GM10248 (cell line): ENCODE measurements at regions not wholly inside any gene's neighbourhood (a gene's known extent, or its start where the extent isn't known, plus 50 kb on each side); places are given as distances from the start of the nearest gene placed in this dataset.

ENCODE experiments used
- CTCF ChIA-PET: fragments of 300-600 bp; sonication (Branson Sonifier 250); formaldehyde crosslinking; extraction: SDS; loops from one replicate; lab custom pipeline; 2021; ENCODE audit warnings: antibody characterized with exemption; lab: Yijun Ruan, JAX
- POLR2A ChIA-PET: fragments of 350-650 bp; sonication (Branson Sonifier 250); formaldehyde crosslinking; extraction: SDS; loops from one replicate; lab custom pipeline; 2020; ENCODE audit warnings: antibody characterized with exemption; lab: Yijun Ruan, JAX
- DNase-seq: peaks from one replicate; pipeline ENCODE4 v3.0.0; 2012; ENCODE audit errors: extremely low spot score
- TF ChIP-seq, protein P1 (sequence below): IDR thresholded peaks from 2 replicates; pipeline ENCODE4 v1.5.1; 2012; ENCODE audit warnings: mild to moderate bottlenecking, low read depth; ENCODE audit errors: extremely low read depth, missing control alignments, control extremely low read depth

DNA sequence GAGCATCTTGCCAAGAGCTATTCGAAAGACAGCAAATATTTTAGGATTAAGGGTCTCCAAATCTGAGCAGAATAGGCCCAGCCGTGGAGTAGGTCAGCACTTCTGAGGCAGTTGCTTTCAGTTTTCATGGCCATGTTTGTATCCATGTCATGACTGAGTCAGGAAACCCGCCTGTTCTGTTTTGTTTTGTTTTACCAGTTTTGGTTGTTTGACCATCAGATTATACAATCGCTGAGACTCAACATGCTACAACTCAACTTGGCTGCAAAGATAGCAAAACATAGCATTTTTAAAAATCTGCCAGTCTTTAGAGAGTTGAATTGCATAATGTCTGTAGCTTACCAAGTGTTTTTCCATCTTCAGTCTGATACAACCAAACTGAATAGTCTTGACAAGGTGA lies 185.1 kb upstream of the ZNF462 start:
- TF ChIP-seq, protein P1, sequence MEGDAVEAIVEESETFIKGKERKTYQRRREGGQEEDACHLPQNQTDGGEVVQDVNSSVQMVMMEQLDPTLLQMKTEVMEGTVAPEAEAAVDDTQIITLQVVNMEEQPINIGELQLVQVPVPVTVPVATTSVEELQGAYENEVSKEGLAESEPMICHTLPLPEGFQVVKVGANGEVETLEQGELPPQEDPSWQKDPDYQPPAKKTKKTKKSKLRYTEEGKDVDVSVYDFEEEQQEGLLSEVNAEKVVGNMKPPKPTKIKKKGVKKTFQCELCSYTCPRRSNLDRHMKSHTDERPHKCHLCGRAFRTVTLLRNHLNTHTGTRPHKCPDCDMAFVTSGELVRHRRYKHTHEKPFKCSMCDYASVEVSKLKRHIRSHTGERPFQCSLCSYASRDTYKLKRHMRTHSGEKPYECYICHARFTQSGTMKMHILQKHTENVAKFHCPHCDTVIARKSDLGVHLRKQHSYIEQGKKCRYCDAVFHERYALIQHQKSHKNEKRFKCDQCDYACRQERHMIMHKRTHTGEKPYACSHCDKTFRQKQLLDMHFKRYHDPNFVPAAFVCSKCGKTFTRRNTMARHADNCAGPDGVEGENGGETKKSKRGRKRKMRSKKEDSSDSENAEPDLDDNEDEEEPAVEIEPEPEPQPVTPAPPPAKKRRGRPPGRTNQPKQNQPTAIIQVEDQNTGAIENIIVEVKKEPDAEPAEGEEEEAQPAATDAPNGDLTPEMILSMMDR, result no peak
- ChIA-PET POLR2A (no interaction called here), CTCF (no interaction called here)
- DNase-seq, result no peak

DNA sequence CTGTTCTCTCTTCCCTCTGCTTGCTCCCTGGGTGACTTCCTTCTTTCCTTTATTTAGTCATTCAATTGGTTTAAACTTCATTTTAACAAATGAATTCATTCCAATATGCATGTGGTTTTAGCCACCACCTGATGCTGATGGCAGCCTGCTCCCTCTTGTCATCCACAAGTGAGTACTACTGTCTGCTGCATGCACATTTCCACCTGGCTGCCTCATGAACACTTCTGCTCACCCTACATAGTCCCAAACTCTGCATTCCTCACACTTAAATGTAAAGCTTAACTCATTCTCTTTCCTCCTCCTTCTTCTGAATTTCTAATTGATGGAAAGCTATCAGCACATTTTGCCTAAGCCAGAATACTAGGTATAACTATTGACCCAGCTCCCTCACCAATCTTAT lies 184.7 kb upstream of the ZNF462 start:
- no peak for DNase-seq
- TF ChIP-seq, protein P1, result no peak
- ChIA-PET POLR2A (no interaction called here), CTCF (interaction anchor here (1.0 to 1.5 kb wide), 2 partner anchors 8 to 15 kb away, joined by 3 read pairs; no protein-coding TSS in a partner anchor)

DNA sequence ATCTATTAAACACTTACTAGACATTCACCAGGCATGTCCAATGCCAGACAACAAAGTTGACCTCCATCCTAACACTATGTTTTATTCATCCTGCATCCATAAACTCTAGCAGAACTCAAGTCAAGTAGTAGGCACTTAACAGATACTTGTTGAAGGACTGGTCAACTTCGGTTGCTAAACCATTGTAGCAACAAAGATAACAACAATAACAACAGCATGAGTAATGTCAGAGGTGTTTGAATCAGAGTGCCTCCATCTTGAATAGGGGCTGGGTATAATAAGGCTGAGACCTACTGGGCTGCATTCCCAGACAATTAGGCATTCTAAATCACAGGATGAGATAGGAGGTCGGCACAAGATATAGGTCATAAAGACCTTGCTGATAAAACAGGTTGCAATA lies 180.5 kb upstream of the ZNF462 start:
- ChIA-PET CTCF (no interaction called here), POLR2A (no interaction called here)

DNA sequence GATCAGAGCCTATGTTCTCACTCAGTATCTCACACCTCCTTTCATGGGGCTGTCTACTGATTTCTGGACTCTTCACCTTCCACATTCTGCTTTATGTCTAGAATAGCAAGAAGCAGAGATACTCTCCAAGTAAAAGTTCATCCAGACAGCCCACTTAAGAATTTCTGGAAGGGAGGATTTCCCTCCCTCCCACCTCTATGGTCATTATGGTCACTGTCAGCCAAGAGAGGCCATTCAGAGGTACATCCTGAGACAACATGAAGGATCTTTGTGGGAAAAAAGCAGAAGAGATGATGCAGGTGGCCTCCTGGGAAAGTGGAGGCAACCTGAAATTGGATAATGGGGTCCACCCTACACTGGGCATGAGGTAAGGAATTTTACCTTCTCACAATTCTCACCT lies 179.5 kb upstream of the ZNF462 start:
- ChIA-PET CTCF (no interaction called here), POLR2A (no interaction called here)
- no peak for DNase-seq
- TF ChIP-seq, protein P1, result no peak

More for the DNA sequence above, 180.5 kb upstream of the ZNF462 start:
- TF ChIP-seq, protein P1, result no peak
- DNase-seq, result no peak

DNA sequence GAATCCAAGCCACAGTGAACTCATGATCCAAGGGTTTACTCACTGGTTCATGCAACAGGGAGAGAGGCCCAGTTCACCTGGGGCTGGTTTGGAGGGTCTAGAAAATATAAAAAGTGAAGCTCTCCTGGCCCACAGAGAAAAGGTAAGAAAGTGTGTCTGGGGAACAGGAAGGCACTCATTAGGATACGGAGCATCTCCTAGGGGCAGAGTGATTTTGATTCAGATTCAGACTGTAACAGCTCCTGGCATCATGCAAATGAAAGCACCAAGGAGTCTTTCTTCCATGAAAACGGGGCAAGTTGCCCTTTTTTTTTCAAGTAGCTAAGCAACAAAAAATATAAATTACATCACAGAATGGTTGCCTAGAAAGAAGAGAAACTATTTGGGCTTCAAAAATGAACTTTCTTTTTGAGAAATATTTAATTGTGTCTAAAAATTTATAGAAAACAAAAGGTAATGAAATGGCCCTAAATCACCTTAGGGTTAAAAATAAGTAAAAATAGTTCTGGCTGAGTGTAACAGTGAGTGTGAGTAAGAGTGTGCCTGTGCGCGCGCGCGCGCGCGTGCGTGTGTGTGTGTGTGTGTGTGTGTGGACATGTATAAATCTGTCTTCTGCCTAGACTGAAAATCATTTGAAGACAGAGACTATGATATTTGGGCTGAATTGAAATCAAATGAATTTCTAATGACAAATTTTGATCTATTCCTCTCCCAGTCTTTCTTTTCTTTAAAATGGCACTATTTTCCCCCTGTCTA lies 177.8 kb upstream of the ZNF462 start:
- TF ChIP-seq, protein P1, result no peak
- no peak for DNase-seq
- POLR2A ChIA-PET, result no interaction called here

DNA sequence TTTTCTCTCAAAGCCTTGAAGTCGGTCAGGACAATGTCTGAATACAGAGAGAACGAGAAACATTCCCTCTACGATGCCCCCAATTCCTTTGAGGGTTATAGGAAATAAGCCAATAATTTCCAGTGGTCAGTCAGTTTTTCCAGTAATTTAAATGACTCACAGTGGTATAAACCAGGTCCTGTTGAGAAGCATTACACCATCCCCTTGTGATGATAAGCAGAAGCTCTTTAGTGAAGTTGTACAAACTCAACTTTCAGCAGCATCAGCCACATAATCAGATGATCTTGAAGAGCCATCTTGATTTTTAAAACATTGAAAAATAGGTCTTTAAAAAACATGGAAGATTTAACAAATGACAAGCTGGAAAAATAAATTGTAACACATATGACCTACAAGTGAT lies 173.9 kb upstream of the ZNF462 start:
- no peak for DNase-seq
- CTCF ChIA-PET, result interaction anchor here (1.4 kb wide), 1 partner anchor 24 kb away, joined by 3 read pairs; no protein-coding TSS in a partner anchor
- POLR2A ChIA-PET, result no interaction called here
- TF ChIP-seq, protein P1, result no peak

More for the DNA sequence above, 177.8 kb upstream of the ZNF462 start:
- CTCF ChIA-PET, result no interaction called here

DNA sequence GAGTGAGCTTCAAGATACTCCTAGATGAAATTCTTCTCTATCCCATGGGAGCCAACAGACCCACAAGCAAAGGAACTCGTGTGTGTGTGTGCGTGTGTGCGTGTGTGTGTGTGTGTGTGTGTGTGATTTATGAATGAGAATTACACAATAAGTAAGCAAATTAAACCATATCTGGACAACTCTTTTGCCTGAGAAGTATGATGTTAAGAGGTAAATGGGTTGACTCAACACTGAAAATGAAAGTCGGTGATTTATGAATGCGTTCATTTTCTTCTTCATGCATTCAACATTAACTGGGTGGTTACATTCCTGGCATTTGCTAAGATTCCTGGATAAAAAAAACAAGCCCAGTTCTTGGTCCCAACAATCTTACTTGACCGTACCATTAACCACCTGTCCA lies 171.3 kb upstream of the ZNF462 start:
- ChIA-PET CTCF (no interaction called here), POLR2A (no interaction called here)
- no peak for DNase-seq
- TF ChIP-seq, protein P1, result no peak
